NCI-H1694 (cell line): ENCODE measurements at regions not wholly inside any gene's neighbourhood (a gene's known extent, or its start where the extent isn't known, plus 50 kb on each side); places are given as distances from the start of the nearest gene placed in this dataset.
"Not testable (repeated sequence)": the region's sequence is repeated elsewhere in the genome, so short reads cannot be mapped to it uniquely, and the experiment has no call there.

ENCODE experiments used
- DNase-seq: peaks from one replicate; lab custom pipeline; 2025; lab: John Stamatoyannopoulos, UW

DNA sequence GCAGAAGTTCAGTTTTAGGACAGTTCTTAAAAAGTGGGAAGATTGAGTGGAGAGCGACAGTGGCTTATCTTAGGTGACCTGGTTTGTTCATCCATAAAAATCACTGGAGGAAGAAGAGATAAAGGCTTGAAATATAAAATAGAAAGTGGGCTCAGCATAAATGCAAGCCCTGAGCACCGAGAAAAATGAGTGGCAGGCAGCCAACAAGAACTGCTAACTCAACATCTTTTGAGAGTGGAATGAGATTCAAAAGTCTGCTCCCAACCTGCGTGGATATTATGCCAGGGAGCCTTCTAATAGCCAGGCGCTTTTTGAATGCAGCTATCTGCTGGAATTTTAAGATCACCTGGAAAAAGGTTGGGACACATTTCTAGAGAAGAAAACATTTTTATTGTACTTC lies 666.5 kb downstream of the FLRT2 start:
- no peak for DNase-seq

GRCh38 chr14:86193756-86194155 lies 663.8 kb downstream of the FLRT2 start:
- DNase-seq = no peak

- no peak for DNase-seq
Observed at GRCh38 chr14:86179980-86180379, 650.0 kb downstream of the FLRT2 start.

DNA sequence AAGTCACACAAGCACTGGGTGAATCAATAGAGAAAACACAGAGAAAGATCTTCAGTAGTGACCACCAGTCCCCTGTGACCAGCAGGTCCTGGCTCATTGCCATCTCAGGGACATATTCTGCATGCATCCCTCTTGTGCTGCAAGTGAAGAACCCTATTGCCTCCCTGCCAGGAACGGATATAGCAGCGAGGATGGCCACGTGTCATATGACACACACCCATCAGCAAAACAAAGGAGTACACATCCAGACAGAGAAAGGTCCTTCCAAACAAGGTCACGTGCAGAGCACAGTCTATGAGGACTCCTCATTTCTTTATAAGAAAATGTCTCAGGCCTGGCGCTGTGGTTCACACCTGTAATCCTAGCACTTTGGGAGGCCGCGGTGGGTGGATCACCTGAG lies 638.4 kb downstream of the FLRT2 start:
- DNase-seq = no peak

GRCh38 chr14:86166541-86166940 lies 636.6 kb downstream of the FLRT2 start:
- peak; percentile 27 for DNase-seq

DNA sequence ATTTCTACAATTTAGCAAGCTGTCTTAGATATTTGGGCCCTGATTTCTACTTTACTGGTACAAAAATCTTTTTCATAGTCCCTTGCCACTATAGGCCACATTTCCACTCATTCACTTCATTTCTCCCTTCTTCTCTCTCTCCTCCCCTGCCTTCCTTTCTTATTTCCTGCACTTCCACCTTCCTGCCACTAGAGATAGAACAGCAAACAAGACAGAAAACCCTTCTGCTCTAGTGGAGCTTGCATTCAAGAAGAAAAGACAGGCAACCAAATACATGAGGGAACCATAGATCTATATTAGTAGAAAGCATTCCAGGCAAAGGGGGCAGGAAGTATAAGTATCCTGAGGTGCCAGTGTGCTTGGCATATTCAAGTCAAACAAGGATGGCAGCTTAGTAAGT lies 623.5 kb downstream of the FLRT2 start:
- DNase-seq = peak; percentile 24

DNA sequence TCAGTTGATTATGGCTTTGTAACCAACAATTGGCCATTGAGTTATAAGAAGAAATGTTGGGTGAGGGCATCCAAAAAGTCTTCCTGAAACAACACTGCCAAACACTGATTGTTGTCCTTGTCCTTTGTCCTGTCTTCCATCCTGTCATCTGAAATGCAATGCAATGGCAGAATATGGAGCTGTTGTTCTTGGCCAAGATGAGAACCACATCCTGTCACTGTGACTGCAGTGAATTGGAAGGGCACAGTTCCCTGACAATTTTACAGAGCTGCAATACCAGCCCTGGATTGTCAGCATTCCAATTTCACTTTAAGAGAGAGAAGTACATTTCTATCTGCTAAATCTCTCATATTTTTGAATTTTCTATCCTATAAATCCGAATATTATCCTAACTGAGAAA lies 613.3 kb downstream of the FLRT2 start:
- no peak for DNase-seq

GRCh38 chr14:86141966-86142365 lies 612.0 kb downstream of the FLRT2 start:
- DNase-seq = no peak

- no peak for DNase-seq
Observed at GRCh38 chr14:86129426-86129825, 599.5 kb downstream of the FLRT2 start.

DNA sequence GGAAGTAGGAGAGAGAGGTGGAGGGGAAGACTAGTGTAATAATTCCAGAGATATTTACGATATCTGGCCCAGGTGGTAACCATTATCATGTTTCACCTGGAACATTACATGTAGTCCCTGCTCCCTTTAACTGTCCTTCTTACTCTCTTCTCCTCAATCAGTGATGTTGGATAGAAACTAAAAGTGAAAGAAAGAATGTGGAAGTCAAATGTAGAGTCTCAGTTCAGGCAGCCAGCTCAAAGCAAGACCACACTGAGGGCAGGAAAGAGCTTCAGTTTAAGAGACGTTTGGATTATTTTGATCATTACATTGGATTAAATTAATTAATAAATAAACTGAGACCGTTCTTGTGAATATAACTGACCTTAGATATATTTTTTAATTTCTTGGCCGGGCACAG lies 594.4 kb downstream of the FLRT2 start:
- DNase-seq = no peak

DNA sequence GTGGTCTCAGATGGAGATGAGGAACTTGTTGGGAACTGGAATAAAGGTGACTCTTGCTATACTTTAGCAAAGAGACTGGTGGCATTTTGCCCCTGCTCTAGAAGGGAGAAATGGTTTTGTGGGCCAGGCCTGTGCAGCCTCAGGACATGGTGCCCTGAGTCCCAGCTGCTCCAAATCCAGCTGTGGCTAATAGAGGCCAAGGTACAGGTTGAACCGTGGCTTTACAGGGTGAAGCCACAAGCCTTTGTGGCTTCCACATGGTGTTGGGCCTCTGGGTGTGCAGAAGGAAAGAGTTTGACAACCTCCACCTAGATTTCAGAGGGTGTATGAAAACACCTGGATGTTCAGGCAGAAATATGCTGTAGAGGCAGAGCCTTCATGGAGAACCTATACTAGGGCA lies 586.0 kb downstream of the FLRT2 start:
- no peak for DNase-seq

DNA sequence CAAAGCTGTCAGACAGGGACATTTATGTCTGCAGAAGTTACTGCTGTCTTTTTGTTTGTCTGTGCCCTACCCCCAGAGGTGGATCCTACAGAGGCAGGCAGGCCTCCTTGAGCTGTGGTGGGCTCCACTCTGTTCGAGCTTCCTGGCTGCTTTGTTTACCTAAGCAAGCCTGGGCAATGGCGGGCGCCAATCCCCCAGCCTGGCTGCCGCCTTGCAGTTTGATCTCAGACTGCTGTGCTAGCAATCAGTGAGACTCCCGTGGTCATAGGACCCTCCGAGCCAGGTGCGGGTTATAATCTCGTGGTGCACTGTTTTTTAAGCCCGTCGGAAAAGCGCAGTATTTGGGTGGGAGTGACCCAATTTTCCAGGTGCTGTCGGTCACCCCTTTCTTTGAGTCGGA lies 580.9 kb downstream of the FLRT2 start:
- DNase-seq = not testable (repeated sequence)

DNA sequence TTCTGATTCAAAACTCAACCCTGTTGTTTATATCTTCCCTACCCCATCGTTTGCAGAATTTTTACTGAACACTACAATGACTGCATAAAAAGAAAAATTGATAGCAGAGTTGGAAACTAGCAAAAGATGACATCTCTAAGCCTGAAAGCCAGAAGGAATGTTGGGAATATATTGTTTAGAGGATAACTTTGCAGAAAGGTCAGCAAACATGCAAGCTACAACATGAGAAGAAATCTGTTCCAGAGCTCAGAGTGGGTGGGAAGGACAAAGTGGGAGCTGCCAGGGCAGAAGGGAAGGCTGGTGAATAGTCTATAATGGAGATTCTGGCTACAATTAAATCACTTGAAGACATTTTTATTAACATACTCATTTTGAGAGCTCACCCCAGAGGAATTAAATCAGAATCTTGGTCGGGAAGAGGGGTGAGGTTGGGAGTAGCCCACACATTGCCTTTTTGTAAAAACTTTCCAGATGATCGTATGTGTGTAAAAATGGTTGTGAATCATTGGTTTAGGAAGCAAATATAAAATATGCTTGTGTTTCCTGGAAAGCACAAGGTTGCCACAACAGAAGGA lies 574.8 kb downstream of the FLRT2 start:
- DNase-seq = no peak

DNA sequence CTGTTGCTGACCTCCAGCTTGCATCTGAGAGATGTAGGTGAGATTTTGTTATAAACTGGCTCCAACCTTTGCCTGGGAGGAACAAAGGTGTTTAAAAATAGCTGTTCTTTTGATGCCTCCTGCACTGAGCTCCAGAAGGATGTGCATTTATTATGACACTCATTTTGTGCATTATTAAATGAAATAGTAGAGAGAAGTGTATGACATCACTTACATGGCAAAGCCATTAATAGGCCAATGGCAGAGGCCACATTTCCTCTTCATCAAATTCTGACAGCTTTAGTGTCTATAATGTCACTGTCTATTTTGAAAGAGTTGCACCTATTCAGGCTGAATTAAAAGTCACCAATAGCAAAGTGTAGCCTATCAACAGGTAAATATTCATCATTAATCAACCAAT lies 564.6 kb downstream of the FLRT2 start:
- DNase-seq = no peak

GRCh38 chr14:86091811-86092210 lies 561.9 kb downstream of the FLRT2 start:
- no peak for DNase-seq

DNA sequence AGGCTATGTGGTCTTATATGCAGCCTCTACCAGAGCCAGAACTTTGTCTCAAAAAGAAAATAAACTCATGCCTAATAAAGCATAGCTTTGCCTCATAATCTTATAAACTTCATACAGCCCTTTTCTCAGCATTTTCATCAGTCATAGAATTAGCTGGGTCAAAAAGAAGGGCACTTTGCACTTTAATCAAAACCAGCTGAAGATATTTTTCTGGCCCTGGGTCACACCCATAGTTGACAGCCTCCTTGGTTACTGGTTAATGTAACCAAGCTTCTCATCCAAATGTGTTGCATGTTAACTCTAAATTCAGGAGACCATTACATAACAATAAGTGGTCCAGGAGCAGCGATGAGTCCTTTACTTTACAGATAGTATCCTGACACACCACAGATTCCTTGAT lies 558.2 kb downstream of the FLRT2 start:
- DNase-seq = no peak

GRCh38 chr14:86087377-86087776 lies 557.4 kb downstream of the FLRT2 start:
- DNase-seq = no peak

DNA sequence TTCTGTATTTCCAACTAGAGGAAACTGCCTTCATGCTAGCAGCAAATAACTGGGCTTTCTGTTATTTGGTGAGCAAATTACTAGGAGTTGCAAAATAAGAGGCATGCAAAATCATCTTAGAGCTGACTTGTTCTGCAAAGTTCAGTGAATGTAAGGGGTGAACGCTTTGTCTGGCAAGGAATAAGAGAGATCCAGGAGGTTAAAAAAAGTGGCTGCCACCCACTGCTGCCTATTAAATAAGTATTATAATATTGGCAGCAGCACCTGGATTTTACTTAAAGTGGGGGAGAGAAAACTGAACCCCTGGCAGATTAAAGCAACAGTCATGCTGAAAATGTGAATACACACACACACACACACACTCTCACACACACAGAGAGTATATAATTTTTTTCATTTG lies 557.0 kb downstream of the FLRT2 start:
- DNase-seq = no peak

GRCh38 chr14:86084097-86084496 lies 554.2 kb downstream of the FLRT2 start:
- DNase-seq = peak; percentile 38

- no peak for DNase-seq
Observed at GRCh38 chr14:86083616-86084015, 553.7 kb downstream of the FLRT2 start.

DNA sequence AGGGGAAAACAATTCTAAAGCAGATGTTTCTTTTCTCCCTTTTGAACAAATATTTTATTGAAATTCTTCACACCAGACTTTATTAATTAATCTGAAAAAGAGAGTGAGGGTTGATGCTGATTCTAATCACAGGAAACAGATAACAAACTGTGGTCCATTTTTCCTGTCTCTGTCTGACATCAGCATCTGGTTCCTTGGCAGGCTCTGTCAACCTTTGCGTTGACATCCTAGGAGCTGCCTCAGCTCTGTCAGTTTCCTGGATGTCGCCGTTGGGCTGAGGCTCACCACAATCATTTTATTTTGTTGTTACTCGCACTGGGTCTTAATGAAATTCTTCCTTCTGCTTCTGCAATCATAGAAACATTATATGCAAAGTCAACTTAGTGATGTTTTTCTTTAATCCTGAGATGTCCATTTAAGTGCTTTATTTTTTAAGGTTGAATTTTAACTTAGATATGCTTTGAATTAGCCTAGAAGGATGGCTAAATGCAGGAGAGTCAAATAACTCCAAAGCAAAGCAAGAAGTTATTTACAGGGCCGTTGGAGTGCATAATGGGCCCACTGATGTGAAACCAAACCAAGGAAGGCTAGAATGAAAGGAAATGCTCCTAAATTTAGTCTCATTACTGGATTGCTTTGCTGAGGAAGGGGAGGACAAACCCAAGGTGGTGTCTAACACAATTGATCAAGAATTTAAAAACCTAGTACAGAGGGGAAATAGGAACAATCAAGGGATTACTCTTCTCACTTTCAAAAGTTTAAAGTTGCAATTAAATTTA lies 542.4 kb downstream of the FLRT2 start:
- no peak for DNase-seq

DNA sequence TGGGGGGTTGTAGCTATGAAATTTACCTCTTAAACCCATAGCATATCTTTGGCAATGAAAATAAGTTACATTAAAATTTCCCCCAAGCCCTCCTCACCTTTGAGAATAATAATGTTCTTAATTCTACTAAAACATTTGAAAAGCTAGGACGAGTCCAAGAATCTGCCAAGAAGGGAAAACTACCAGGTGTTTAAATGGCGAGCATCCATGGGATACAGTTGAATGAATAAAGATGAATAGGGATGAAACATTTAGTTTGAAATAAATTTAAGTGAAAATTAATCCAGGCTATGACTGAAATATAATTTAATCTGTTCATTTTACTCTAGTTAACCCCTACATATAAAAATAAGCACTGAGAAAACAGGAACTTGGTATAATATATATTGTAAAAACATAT lies 536.7 kb downstream of the FLRT2 start:
- DNase-seq = no peak

DNA sequence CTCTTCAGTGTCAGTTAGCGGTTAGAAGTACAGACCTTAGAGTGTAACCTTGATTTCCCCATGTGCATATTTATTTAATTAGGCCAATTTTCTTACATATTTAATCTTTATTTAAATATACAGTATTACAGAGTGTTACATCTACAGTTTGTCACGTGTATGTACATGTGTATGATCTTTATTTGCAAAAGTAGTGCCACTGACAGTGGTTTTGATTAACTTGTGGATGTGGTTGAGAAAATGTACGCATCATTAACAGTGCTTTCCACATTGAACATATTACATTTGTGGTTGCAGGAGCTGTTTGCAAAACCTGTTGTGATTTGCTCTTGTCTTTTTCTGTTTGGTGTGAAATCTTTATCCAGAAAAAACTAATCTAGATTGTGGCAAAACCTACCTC lies 535.5 kb downstream of the FLRT2 start:
- DNase-seq = no peak

GRCh38 chr14:86064595-86064994 lies 534.7 kb downstream of the FLRT2 start:
- DNase-seq = not testable (repeated sequence)
